ENCODE measurements at regions not wholly inside any gene's neighbourhood (a gene's known extent, or its start where the extent isn't known, plus 50 kb on each side); places are given as distances from the start of the nearest gene placed in this dataset.

DNA sequence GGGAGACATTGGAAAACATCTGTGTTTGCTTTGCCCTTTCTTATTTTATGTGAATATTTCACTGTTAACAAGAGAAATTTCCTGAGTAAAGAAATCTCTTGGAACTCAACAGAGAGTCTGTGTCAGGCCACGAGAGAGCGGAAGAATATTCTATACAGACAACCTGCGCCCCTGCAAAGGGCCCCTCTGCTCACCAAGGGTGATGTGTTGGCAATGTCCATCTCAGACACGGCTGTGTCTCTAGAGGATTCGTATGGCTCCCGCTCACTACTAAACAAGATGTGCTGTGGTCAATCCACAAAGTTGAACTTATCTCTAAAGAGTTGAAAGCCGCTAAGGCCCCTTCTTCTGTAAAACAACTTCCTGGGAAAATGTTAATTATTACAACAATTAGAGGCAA, 241.0 kb upstream of the IRX1 start:
- Histone ChIP-seq H3K9ac (ENCODE audit: control insufficient read depth, insufficient read depth, low read length) (no peak overlapping the region), H3K36me3 (ENCODE audit: control insufficient read depth in 2 of 2, insufficient read depth in 2 of 2, low read length in 1 of 2) (no peaks in the 10 kb centered on the region), H3K9me3 (replicated peaks; ENCODE audit: control insufficient read depth, insufficient read depth, low read length) (no peaks in the 10 kb centered on the region; the same call in 2 of the 3 replicates), H3K4me3 (no peak overlapping the region), H3K4me2 (ENCODE audit: control insufficient read depth, insufficient read depth) (no peak overlapping the region), H3K27me3 (replicated peaks in 1 of 2; ENCODE audit: control insufficient read depth in 2 of 2, insufficient read depth in 2 of 2, low read length in 1 of 2) (no peaks in the 10 kb centered on the region), H4K20me1 (ENCODE audit: control insufficient read depth, insufficient read depth) (no peaks in the 10 kb centered on the region), H3K79me2 (ENCODE audit: control insufficient read depth, insufficient read depth, low read length) (no peaks in the 10 kb centered on the region), H3K27ac (ENCODE audit: control insufficient read depth, insufficient read depth) (no peak overlapping the region), H3K4me1 (ENCODE audit: control insufficient read depth, insufficient read depth, low read length) (no peaks in the 10 kb centered on the region), H2AFZ (ENCODE audit: control insufficient read depth, low read depth, low read length) (no peak overlapping the region)
- no peak for ATAC-seq
- POLR2A ChIA-PET, result no interaction called here
- FAIRE-seq, result no peak
- intact Hi-C loops (cut with micrococcal nuclease; ENCODE audit: unreplicated experiment), result no loop called here
- SMC1A ChIA-PET (ENCODE audit: uncharacterized antibody, unreplicated experiment), result no interaction called here
- TF ChIP-seq HDAC6 (IDR thresholded peaks at IDR 0.05; ENCODE audit: unreplicated experiment), result no peak
- no peak for TF ChIP-seq PML (IDR thresholded peaks at IDR 0.05; ENCODE audit: low read length)
- no peak for TF ChIP-seq SMAD1 (IDR thresholded peaks at IDR 0.05; ENCODE audit: low read depth, partially characterized antibody)
- TF ChIP-seq CHD4 (IDR thresholded peaks at IDR 0.05), result no peak
- no peak for TF ChIP-seq CEBPB (IDR thresholded peaks at IDR 0.05; ENCODE audit: borderline replicate concordance in 1 of 2, low read depth in 2 of 2, low read length in 2 of 2)
- no peak for TF ChIP-seq FOXK2 (IDR thresholded peaks at IDR 0.05)
- TF ChIP-seq SUPT20H (IDR thresholded peaks at IDR 0.05; ENCODE audit: borderline replicate concordance, control insufficient read depth, low read depth, low read length), result no peak
- no peak for TF ChIP-seq NBN (IDR thresholded peaks at IDR 0.05)
- TF ChIP-seq RB1 (IDR thresholded peaks at IDR 0.05; ENCODE audit: borderline replicate concordance), result no peak
- no peak for TF ChIP-seq EP300 (IDR thresholded peaks at IDR 0.05; ENCODE audit: borderline replicate concordance in 1 of 2, control insufficient read depth in 1 of 2, low read depth in 2 of 2, low read length in 2 of 2)
- TF ChIP-seq NFYA (IDR thresholded peaks at IDR 0.05; ENCODE audit: borderline replicate concordance, low read depth, low read length), result no peak
- no peak for TF ChIP-seq BACH1 (IDR thresholded peaks at IDR 0.05; ENCODE audit: borderline replicate concordance)
- TF ChIP-seq KDM1A (IDR thresholded peaks at IDR 0.05; ENCODE audit: borderline replicate concordance), result no peak
- no peak for TF ChIP-seq SMC3 (IDR thresholded peaks at IDR 0.05; ENCODE audit: borderline replicate concordance, low read length)
- no peak for TF ChIP-seq SUZ12 (IDR thresholded peaks at IDR 0.05; ENCODE audit: unreplicated experiment)
- no peak for TF ChIP-seq ESRRA (IDR thresholded peaks at IDR 0.05; ENCODE audit: low read length)
- TF ChIP-seq POU2F2 (IDR thresholded peaks at IDR 0.05; ENCODE audit: borderline replicate concordance, low read depth, low read length), result no peak
- CTCF ChIA-PET, result no interaction called here
- no TSS peak for BruUV-seq (replicated peaks)
- in situ Hi-C loops (cut with MboI), result no loop called here
- WGBS (ENCODE audit: insufficient coverage, insufficient replicate concordance, low lambda C conversion rate, missing lambda C conversion rate), result 16% methylated on average over 7 of the region's 7 CpGs
- RAD21 ChIA-PET (ENCODE audit: unreplicated experiment), result no interaction called here
- no peak for DNase-seq (ENCODE audit: low read depth, low spot score)
